Right cardiac atrium (tissue), 5 donors: ENCODE measurements at regions not wholly inside any gene's neighbourhood (a gene's known extent, or its start where the extent isn't known, plus 50 kb on each side); places are given as distances from the start of the nearest gene placed in this dataset.

Experiments used
- ATAC-seq, 2 donors: fragments of 200-7000 bp; cut with Tn5 transposase; one replicate each; pipeline versions ENCODE4 v1.8.0 to v1.9.1; 2020; ENCODE audit warnings: moderate library complexity in 2 of 2, mild to moderate bottlenecking in 1 of 2
- DNase-seq, 3 donors: peaks; one replicate each; pipeline ENCODE4 v3.0.0-alpha.2; 2020
- H3K27ac ChIP-seq: one replicate; pipeline ENCODE4 v1.5.1; 2013; ENCODE audit warnings: mild to moderate bottlenecking, low read length, control low read depth, moderate library complexity
- H3K27me3 ChIP-seq: one replicate; pipeline ENCODE4 v1.6.1; 2013; ENCODE audit not compliant: control insufficient read depth, insufficient read depth
- H3K4me1 ChIP-seq: one replicate; pipeline ENCODE4 v1.6.1; 2013; ENCODE audit warnings: low read length; ENCODE audit not compliant: control insufficient read depth, insufficient read depth
- H3K4me3 ChIP-seq: one replicate; pipeline ENCODE4 v1.5.1; 2013; ENCODE audit warnings: low read length, control low read depth
- H3K9me3 ChIP-seq: one replicate; pipeline ENCODE4 v1.6.1; 2013; ENCODE audit warnings: low read length; ENCODE audit not compliant: control insufficient read depth
- WGBS: extraction: QIAGEN DNeasy Blood & Tissue Kit; methylation state at CpG from one replicate; pipeline ENCODE4 v1.1.7; 2013; 5-methylcytosine and 5-hydroxymethylcytosine counted together
- intact Hi-C, 4 donors: fragments of 100-400 bp; cut with DNase I; formaldehyde crosslinking; loops; one replicate each; pipeline versions ENCODE4 v1.11.0 to v1.14.0; 2022 to 2023
- donor health status: healthy with polysubstance abuse.
- donor health status: DM: no; HTN: yes; CAD: no.
- donor health status: DM: no; HTN: no; CAD: no.
- donor health status: DM: no; HTN: yes; CAD: no; lungs with severe emphysema.
- donor health status: DM: yes; HTN: yes; CAD: no.

DNA sequence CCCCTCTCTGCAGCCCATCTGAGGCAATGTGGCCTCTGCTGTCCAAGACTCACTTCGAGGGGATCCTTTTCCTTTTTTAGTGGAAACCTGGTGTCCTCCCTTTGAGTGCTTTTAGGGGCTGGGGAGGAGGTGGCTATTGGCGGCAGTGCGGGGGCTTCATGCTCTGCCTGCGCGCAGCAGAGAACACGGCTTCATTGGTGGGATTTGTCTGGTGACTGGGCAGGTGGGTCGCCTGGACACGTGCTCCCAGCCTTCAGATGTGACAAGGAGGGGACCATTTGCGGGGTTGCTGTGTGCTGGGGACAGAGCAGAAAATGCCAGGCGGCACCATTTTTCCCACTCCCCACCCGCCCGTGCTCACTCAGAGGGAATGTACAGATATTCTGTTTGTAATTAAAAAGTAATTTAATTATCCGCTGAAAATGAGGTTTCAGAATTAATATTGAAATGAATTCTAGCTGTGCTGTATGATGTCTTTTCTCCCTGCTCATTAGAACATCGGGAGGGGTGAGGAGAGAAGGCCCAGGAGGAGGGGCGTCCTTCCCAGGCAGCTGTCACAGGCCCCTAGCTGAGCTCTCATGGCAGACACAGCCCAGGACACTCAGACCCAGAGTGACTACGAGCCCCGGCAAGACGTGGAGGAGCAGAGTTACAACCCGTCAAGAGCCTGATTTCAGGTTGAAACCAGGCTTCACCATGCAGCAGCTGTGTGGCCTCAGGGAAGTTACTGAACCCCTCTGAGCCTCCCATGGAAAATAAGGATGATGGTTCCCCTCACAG is 417.2 kb upstream of the SULF2 start:
- Histone ChIP-seq H3K4me3 (no peak overlapping the region), H3K9me3 (no peaks in the 10 kb centered on the region), H3K4me1 (no peaks in the 10 kb centered on the region), H3K27ac (no peak overlapping the region), H3K27me3 (no peaks in the 10 kb centered on the region)
- no peak for ATAC-seq
- intact Hi-C loops = no loop called here
- DNase-seq = no peak
- 77% methylated on average over 19 of the region's 19 CpGs for WGBS

DNA sequence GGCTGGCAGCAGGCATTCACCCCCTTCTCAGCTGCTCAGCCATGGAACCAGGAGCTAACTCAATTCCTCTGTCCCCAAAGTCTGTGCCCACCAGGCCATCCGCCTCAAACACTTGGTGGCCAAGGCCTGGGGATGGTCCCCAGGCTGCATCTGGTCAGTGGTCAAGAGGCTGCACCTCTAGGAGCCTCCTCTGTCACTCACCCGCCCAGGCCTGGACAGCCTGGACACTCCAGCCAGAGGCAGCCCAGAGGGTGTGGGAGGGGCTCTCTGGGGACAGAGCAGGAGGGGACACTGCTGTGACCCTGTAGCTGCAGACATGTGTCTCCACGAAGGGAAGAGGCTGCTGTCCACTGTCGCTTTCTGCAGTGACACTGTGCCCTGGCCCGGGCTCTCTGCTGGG is 416.6 kb upstream of the SULF2 start:
- ATAC-seq (peak in 1 of 2 donors; percentile 25), DNase-seq (no peak)
- Histone ChIP-seq H3K9me3 (no peaks in the 10 kb centered on the region), H3K27ac (no peak overlapping the region), H3K4me1 (no peaks in the 10 kb centered on the region), H3K27me3 (no peaks in the 10 kb centered on the region), H3K4me3 (no peak overlapping the region)
- intact Hi-C loops = no loop called here
- WGBS = 65% methylated on average over 5 of the region's 5 CpGs

- no peak overlapping the region for H3K27ac ChIP-seq
- DNase-seq (no peak), ATAC-seq (no peak)
- H3K4me1 ChIP-seq = no peaks in the 10 kb centered on the region
- no peaks in the 10 kb centered on the region for H3K27me3 ChIP-seq
- H3K4me3 ChIP-seq = no peak overlapping the region
- intact Hi-C loops = no loop called here
- 73% methylated on average over 8 of the region's 8 CpGs for WGBS
- no peaks in the 10 kb centered on the region for H3K9me3 ChIP-seq
These were observed 415.9 kb upstream of the SULF2 start for GRCh38 chr20:48201188-48201587.

DNA sequence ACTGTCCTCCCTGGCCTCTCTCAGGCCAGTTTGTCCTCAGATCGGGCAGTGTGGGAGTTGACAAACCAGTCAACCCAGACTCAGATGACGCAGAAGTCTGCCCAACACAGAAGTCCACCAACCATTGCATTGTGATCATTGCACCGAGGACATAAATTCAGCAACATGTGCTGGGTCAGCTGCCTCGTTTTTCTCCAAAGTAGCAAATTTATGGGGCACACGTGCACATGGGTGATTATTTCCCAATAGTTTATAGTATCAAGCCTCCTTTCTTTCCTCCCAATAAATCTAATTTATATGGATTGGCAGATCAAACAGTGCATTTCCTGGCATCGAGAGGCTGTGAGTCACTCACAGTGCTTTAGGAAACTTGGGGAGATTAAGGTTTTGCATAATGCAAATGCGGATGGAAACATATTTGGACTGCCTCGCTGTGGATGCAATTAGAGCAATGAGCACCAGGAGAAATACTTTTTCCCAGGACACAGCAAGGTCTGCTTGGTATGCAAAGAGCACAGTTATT is 413.7 kb upstream of the SULF2 start:
- intact Hi-C loops = no loop called here
- ATAC-seq = no peak
- Histone ChIP-seq H3K9me3 (no peaks in the 10 kb centered on the region), H3K27ac (no peak overlapping the region), H3K4me1 (no peaks in the 10 kb centered on the region), H3K4me3 (no peak overlapping the region), H3K27me3 (no peaks in the 10 kb centered on the region)
- 78% methylated on average over 8 of the region's 8 CpGs for WGBS
- no peak for DNase-seq

DNA sequence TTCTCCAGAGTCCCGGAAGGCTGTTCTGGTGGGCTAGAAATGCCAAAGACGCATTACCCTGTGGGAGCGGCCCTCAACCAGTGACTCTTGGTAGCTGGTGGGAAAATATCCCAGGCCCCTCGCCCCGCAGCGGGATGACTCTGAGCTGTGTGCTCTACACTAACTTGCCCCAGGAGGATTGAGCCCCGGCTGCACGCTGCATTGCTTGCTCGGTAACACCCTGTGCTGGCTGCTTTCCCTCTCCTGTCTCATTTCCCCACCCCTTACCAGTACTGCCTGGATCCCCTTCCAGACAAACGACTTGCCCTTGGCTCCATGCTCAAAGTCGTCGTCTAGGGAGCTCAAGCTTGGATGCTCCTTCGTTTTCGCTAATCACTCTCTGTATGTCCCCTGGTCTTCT is 411.8 kb upstream of the SULF2 start:
- DNase-seq = peak in 1 of 3 donors; percentile 59
- ATAC-seq = peak in 1 of 2 donors; percentile 22
- 57% methylated on average over 14 of the region's 14 CpGs for WGBS
- H3K4me1 ChIP-seq = no peaks in the 10 kb centered on the region
- intact Hi-C loops = no loop called here
- no peak overlapping the region for H3K27ac ChIP-seq
- no peak overlapping the region for H3K4me3 ChIP-seq
- no peaks in the 10 kb centered on the region for H3K9me3 ChIP-seq
- no peaks in the 10 kb centered on the region for H3K27me3 ChIP-seq

GRCh38 chr20:48196486-48196885 is 411.2 kb upstream of the SULF2 start:
- no peaks in the 10 kb centered on the region for H3K9me3 ChIP-seq
- no peak for DNase-seq
- intact Hi-C loops = no loop called here
- H3K27ac ChIP-seq = no peak overlapping the region
- 79% methylated on average over 10 of the region's 10 CpGs for WGBS
- H3K27me3 ChIP-seq = no peaks in the 10 kb centered on the region
- H3K4me1 ChIP-seq = no peaks in the 10 kb centered on the region
- no peak overlapping the region for H3K4me3 ChIP-seq
- no peak for ATAC-seq

GRCh38 chr20:48196001-48196400 is 410.7 kb upstream of the SULF2 start:
- Histone ChIP-seq H3K4me1 (no peaks in the 10 kb centered on the region), H3K9me3 (no peaks in the 10 kb centered on the region), H3K27ac (no peak overlapping the region), H3K27me3 (no peaks in the 10 kb centered on the region), H3K4me3 (no peak overlapping the region)
- ATAC-seq = no peak
- WGBS = 67% methylated on average over 5 of the region's 5 CpGs
- DNase-seq = no peak
- intact Hi-C loops = no loop called here

DNA sequence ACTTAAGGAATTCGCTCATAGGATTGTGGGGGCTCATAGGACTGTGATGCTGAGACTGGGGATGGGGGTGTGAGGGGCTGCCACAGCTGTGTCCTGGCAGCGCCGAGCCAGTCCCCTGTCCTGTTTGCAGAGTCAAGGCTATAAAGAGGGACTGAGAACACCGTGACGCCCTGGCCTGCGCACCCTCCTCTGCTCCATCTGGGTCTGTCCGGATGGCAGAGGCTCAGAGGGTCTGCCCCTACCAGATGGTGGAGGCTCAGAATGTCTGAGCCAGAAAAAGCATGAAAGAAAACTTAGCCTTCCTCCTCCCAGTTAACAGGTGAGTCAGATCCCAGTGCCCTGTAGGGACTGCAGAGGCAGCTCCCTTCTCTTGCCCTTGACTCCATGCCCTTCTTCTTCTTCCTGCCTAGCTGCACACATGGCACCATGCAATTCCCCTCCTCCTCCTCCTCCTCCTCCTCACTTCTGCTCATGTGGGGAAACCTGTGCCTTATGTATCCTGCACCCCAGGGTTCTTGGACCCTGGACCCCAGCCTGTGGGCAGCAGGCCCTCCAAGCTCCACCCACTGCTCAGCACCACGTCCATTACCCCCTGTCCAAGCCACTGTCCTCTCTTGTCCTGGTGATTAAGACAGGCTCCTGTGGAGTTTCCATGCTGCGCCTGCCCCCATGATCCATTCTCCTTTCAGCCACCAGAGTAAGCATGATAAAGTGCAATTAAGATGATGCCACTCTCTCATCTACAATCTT is 410.0 kb upstream of the SULF2 start:
- 92% methylated on average over 9 of the region's 9 CpGs for WGBS
- no peak for DNase-seq
- Histone ChIP-seq H3K27me3 (no peaks in the 10 kb centered on the region), H3K4me1 (no peaks in the 10 kb centered on the region), H3K4me3 (no peak overlapping the region), H3K27ac (no peak overlapping the region), H3K9me3 (no peaks in the 10 kb centered on the region)
- ATAC-seq = no peak
- intact Hi-C loops = no loop called here

- Histone ChIP-seq H3K4me1 (no peaks in the 10 kb centered on the region), H3K27ac (no peak overlapping the region), H3K9me3 (no peaks in the 10 kb centered on the region), H3K27me3 (no peaks in the 10 kb centered on the region), H3K4me3 (no peak overlapping the region)
- DNase-seq (no peak), ATAC-seq (no peak)
- intact Hi-C loops = no loop called here
- 83% methylated on average over 17 of the region's 17 CpGs for WGBS
These were observed 409.3 kb upstream of the SULF2 start for GRCh38 chr20:48194583-48194982.

DNA sequence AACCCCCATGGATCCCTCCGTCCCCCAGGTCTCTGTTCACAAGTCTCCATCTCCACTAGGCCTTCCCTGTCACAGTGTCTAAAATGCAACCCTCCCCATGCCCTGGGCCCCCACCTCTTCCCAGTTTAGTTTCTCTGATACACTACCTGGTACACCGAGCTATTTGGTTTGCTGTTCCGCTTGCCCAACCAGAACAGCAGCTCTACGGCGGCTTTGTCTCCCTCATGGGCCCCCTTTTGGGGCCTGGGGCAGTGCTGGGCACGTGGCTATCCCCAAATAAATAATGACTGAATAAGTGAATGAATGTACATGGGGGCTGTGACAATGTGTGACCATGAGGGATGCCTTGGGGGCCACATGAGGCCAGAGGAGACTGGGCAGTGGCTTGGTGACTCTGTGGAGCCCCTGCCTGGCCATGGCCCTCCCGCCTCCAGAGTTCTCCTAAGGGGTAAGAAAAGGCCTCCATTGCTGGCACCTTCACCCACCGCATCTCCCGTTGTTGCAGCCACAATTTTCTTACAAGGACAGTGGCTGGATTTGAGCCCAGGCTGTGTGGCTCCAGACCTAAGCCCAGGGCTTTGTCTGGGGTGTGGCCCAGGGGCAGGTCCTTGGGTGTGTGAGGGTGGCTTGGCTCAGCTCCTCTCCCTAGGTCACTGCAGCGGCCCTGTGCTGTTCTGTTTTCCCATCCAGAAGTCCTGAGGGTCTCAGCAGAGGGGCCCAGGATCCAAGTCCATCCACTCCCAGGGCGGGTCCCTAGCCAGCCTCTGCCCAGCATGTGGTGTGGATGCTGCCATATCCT is 408.5 kb upstream of the SULF2 start:
- Histone ChIP-seq H3K4me3 (no peak overlapping the region), H3K4me1 (no peaks in the 10 kb centered on the region), H3K27me3 (no peaks in the 10 kb centered on the region), H3K27ac (no peak overlapping the region), H3K9me3 (no peaks in the 10 kb centered on the region)
- 93% methylated on average over 11 of the region's 11 CpGs for WGBS
- intact Hi-C loops = no loop called here
- ATAC-seq = peak in 1 of 2 donors; percentile 13
- DNase-seq = no peak

DNA sequence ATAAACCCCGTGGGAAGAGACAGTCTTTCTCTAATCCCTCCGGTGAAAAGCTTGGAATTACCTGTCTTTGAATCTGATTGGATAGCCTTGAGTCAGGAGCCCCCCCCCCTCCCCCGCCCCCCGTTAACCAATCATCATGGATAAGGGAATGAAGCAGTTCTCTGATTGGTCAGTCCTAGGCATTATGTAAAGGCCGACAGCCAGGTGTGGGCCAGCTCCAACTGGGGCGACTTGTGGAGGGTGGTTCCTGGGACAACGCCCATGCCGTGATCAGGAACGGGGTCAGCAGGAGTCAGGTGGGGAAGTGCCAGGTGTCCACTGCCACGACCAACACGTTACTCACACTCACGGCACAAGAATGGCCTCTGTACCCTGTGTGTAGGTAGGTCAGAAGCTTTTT is 406.8 kb upstream of the SULF2 start:
- 88% methylated on average over 12 of the region's 12 CpGs for WGBS
- Histone ChIP-seq H3K4me1 (no peaks in the 10 kb centered on the region), H3K27ac (no peak overlapping the region), H3K9me3 (no peaks in the 10 kb centered on the region), H3K27me3 (no peaks in the 10 kb centered on the region), H3K4me3 (no peak overlapping the region)
- ATAC-seq = no peak
- DNase-seq = no peak
- intact Hi-C loops = no loop called here
